ENCODE measurements at regions not wholly inside any gene's neighbourhood (a gene's known extent, or its start where the extent isn't known, plus 50 kb on each side); places are given as distances from the start of the nearest gene placed in this dataset.
"Not testable (repeated sequence)": the region's sequence is repeated elsewhere in the genome, so short reads cannot be mapped to it uniquely, and the experiment has no call there.

- no peak for DNase-seq
Observed at GRCh38 chr4:111992351-111993168, 152.7 kb upstream of the FAM241A start.

DNA sequence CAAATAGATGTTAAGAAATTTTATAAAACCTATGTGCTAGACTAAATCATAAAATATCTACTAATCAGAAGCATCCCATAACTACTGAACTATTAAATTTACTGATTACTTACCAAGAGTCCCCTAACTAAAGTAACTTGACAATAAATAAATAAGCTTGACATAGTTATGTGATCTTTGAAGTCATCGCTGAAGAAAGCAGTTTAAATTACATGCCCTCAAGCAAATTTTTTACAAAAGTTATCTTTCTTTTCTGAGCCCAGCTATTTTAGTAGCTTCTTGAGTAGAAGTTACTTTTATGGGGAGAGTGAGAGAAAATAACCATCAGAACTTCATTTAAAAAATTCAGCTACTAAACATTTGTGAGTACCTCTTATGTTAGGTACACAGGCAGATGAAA is 150.9 kb upstream of the FAM241A start:
- no peak for DNase-seq

DNA sequence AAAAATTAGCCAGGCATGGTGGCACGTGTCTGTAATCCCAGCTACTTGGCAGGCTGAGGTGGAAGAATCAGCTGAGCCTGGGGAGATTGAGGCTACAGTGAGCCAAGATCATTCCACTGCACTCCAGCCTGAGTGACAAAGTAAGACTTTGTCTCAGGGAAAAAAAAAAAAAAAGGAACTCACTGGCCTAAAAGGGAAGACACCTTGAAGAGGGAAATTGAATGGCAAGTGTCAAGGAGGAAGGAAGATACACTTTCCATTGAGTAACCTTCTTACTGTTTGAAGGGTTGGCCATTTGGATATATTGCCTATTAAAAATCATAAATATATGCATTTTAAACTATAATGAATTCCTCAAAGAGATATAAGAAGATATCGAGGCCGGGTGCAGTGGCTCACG is 147.5 kb upstream of the FAM241A start:
- no peak for DNase-seq

DNA sequence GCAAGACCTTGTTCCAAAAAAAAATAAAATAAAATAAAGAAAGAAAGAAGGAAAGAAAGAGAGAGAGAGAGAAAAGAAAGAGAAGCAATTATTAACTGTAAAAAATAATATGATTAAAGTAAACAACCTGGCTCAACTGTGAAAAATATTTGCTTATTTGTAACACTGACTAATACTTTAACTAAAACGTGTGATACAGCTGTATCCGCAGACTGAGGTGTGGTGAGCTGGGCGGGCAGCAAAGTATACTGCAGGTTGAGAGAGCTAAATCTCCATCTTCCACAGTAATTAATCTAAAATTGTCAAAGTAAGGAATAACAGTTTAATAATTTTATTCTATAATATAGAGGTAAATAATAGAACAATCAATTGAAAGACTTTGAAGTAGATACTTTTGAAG is 145.5 kb upstream of the FAM241A start:
- DNase-seq = no peak

DNA sequence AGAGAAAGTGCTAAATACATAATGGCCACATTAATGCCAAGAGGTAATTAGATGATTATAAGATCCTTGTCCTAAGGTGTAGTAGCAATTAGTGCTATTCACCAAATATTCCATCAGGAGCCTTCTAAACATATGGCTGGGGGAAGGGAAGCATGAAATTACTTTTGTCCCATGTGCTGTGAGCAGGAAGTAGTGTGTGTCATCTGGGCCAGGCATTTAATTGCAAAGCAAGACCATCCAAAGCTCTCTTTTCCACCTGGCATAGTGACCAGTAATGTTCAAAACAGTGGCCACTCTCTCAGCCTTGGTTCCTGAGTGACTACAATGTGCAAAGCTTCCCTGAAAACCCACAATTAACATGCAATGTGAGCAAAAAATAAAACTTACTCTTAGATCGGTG is 144.2 kb upstream of the FAM241A start:
- no peak for DNase-seq

- no peak for DNase-seq
Observed at GRCh38 chr4:112002248-112002661, 143.0 kb upstream of the FAM241A start.

DNA sequence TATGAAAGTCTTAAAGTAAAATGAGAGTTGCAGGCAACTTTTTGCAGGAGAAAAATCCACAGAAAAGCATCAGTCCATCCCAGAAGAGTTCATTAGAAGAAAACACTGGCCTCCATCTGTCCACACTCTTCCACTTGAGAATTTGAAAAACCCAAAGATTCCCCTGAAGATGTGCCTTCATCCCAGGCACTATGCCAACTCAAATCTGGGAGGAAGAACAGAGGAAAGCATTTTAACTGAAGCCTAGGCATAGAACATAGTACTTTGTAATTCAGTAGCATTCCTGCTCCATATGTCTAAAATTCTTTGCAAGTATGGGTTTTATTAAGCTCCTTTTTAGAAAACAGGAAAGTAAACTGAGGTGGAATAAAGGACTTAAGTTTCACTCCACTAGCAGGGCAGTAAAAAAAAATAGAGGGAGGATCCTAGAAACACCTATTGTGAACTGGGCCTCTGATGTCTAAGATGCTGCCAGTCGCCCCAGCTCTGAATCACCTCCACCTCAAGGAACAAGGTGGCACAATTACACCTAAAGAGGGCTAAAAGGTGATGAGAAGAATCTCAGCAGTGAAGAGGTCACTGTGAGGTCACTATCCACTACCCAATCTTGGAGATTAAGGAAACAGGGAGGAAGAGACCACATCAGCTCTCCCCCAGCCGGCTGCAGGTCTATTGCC is 141.9 kb upstream of the FAM241A start:
- DNase-seq = no peak

- DNase-seq = no peak
Observed at GRCh38 chr4:112005027-112005426, 140.2 kb upstream of the FAM241A start.

DNA sequence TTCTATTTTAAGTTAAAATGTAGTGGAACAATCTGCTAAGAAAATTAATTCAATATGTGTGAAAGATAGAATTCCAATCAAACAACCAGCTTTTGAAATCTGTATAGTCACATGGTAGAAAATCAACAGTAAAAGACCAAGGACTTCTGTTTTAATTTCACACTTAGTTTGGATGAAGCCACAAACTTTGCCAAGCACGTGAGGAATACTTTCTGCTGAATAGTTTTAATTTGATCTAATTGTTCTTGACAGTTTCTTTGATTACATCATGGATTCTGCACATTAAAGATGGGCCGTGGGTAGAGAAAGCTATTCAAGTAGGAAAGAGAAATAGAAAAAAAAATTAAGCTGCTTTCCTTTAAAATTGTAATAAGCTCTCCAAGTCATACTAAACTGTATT is 137.9 kb upstream of the FAM241A start:
- DNase-seq = no peak

DNA sequence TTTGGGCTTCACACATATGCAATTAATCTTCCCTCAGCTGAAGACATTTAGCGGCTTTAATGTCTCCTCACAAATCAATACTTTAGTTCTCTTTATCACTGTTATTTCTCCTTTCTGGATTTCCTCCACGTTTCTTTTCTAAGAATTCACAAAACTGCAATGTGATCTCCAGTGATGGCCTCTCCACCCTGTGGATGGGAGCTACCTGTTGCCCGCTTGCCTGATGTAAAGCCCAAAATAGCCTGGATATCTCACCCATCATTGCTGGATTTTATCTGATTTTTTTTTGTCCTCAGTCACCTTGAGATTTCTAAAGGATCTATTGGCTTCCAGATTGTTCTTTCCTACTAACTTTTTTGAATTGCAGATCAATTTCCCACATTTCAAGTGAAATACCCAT is 129.3 kb upstream of the FAM241A start:
- DNase-seq = no peak

DNA sequence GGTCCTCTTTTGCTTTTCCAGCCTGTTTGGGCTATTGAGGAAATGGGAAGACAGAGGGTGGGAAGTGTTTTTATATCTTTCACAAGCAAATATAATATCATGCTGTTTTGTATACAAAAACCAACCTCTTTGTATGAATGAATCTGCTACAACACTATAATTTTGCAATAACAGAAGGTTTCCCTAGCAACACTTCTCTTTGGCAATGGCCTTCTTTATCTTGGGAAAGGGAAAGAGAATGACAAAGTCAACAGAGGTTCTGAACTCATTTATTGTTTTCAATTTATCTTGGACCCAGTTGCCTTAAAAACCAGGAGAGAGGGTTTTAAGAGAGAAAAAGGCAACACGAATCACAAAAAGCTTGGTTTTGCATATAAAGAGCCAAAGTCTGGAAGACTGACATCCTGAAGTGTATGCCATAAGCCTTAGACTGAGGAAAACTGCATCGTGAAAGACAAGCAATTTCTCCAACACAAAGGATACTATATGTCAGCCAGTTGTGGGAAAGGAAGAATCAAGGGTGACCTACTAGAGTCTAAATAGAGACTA is 121.8 kb upstream of the FAM241A start:
- no peak for DNase-seq

DNA sequence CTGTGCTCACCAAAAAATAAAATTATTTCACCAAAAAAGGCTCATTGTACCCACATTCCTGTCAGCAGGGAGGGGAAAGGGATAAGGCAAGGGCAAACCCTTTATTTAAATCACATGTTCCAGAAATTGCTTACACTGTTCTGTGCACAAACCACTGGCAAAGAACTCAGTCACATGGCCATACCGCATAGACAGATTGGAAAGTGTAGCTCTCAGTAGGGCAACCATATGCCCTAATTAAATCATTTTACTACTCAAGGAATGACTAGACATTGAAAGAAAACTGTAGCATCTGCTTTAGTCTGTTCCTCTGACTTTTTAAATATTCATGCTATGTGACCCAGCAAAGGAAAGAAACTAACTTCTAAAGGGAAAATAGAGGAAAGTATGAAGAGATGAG is 119.2 kb upstream of the FAM241A start:
- no peak for DNase-seq

- DNase-seq = no peak
Observed at GRCh38 chr4:112029771-112030171, 115.5 kb upstream of the FAM241A start.

DNA sequence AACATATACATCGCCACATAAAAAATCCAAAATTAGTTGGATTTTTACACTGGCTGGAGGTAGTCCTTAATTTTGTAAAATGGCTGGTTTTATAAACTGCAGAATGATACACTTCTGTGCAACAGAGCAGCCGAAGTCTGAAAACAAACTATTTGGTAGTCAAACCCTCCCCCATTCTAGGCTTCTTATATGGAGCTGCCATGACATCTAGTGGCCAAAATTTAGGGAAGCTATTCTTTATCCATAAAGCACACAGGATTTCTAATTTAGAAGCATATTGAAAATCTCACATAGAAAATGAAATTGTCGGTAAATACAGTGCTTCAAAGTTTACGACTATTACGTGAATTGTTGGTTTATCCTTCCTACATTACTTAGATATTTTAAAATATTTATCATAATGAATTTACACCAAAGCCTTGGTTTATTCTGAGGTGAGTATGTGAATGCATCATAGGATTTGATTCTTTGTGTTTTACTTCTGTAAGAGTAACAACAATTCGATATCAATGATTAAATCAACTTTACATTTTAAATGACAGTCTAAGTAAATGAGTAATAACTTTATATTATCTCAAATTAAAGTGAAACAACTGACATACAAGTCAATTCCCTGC is 113.4 kb upstream of the FAM241A start:
- peak; percentile 71 for DNase-seq

- DNase-seq = no peak
Observed at GRCh38 chr4:112036886-112037285, 108.4 kb upstream of the FAM241A start.

GRCh38 chr4:112038861-112039260 is 106.4 kb upstream of the FAM241A start:
- DNase-seq = no peak

DNA sequence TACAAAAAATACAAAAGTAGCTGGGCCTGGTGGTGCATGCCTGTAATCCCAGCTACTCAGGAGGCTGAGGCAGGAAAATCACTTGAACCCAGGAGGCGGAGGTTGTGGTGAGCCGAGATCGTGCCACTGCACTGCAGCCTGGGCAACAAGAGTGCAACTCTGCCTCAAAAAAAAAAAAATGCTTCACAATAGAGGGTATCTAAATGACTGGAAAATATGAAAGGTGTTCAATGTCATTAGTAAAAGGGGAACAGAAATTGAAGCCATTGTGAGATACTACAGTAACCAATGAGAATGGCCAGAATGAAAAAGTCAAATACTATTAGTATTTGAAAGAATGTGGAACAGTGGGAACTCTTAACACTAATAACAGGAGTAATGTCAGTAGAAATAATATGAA is 96.1 kb upstream of the FAM241A start:
- not testable (repeated sequence) for DNase-seq

- DNase-seq = no peak
Observed at GRCh38 chr4:112053825-112054350, 91.4 kb upstream of the FAM241A start.

- DNase-seq = no peak
Observed at GRCh38 chr4:112055100-112055499, 90.2 kb upstream of the FAM241A start.

DNA sequence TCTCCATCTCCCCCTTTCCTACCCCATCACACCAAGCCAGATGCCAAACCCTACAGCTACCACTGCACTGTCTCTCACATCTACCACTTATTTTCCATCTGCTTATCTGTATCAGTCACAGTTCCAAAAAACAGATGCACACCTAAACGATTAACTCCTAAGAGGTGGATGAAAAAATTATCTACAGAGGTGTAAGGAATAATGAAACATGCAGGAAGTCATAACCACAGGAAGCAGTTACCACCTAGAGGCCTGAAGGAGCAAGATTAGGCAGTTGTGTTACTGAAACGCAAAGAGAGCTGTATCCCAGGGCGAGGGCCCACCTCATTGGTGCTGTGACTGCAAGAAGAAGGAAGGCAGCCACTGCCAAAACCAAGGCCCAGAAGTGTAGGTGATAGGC is 87.8 kb upstream of the FAM241A start:
- no peak for DNase-seq

DNA sequence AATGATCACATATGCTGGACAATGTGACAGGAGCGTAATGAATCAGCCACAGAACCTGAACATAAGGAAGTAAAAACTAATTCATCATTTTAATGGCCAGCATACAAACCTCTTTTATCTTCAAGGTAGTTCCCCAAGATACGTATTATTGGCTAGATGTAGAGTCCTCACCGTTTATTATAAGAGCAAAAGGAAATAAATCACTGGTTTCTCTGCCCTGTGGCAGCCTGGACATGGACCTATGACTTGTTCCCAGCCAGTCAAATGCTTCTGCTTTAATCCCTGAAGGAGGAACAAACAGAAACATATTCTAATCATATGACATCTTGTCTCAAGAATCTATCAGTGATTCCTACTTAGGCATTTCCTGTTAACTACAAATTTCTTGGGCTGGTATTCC is 86.8 kb upstream of the FAM241A start:
- DNase-seq = no peak

DNA sequence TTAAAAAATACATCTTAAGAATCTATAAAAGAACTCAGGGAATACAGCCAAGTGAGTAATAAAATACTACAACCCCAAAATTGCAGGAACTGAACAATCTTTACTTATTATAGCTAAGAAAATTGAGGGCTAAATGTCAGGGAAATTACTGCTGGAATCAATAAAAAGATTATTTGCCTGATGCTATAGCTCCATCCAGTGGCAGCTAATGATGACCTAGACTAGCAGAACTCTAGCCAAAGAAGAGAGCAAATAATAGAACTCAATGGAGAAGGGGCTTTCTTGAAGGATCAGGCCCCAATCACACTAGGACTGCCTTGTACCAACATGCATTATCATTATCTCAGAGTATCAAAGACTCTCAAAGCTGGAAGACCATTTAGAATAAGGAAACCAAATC is 85.0 kb upstream of the FAM241A start:
- peak; percentile 55 for DNase-seq

DNA sequence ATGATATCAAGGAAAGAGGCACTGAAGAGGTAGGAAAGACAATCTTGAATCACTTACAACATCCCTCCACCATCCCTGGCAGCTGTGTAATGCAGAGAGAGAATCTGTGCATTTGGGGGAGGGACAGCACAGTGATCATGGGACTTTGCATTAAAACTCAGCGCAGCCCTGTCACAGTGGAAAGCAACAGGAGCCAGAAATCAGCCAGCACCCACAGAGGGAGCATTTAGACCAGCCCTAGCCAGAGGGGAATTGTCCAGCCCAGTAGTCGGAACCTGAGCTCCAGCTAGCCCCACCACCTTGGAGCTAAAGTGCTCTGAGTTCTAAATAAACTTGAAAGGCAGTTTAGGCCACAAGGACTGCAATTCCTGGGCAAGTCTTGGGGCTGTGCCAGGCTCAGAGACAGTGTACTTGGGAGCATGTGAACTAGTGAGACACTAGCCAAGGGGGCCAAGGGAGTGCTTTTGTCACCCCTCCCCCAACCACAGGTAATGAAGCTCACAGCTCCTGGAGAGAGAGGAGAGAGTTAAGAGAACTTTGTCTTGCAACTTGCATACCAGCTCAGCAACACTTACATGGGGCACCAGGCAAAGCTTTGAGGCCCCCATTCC is 83.9 kb upstream of the FAM241A start:
- DNase-seq = no peak

Data from DMS53 (cell line).